GM12878 (cell line): ENCODE measurements at regions not wholly inside any gene's neighbourhood (a gene's known extent, or its start where the extent isn't known, plus 50 kb on each side); places are given as distances from the start of the nearest gene placed in this dataset.

Source experiments
- ATAC-seq: fragments of 200-7000 bp; cut with Tn5 transposase; 3 replicates; pipeline ENCODE4 v1.9.1; 2020; ENCODE audit warnings: mild to moderate bottlenecking, moderate library complexity
- BruUV-seq: library from RNA; stranded (reverse); fragments of 400-500 nt; replicated peaks from 2 replicates; lab custom pipeline; 2021; lab: Mats Ljungman, UMichigan
- CTCF ChIA-PET: fragments of 300-600 bp; sonication (Branson Sonifier 250); formaldehyde crosslinking; extraction: SDS; loops from one replicate; lab custom pipeline; 2021; ENCODE audit warnings: inconsistent platforms; lab: Yijun Ruan, JAX
- POLR2A ChIA-PET: fragments of 350-600 bp; formaldehyde crosslinking; extraction: SDS; loops from one replicate; lab custom pipeline; 2021; ENCODE audit warnings: inconsistent platforms; lab: Charles Lee
- RAD21 ChIA-PET: fragments of 300-600 bp; sonication (Branson Sonifier 250); formaldehyde crosslinking; loops from one replicate; lab custom pipeline; 2023; ENCODE audit warnings: antibody characterized with exemption; ENCODE audit not compliant: unreplicated experiment; lab: Charles Lee
- SMC1A ChIA-PET: fragments of 300-600 bp; sonication (Branson Sonifier 250); formaldehyde crosslinking; loops from one replicate; lab custom pipeline; 2023; ENCODE audit not compliant: unreplicated experiment, uncharacterized antibody; lab: Charles Lee
- DNase-seq: peaks from one replicate; pipeline ENCODE4 v3.0.0-alpha.2; 2011; ENCODE audit warnings: low read depth, low spot score
- FAIRE-seq: peaks from 3 replicates; lab custom pipeline; 2011; peaks lifted over from hg19 to GRCh38; lab: Jason Lieb, UNC
- H2AFZ ChIP-seq: 2 replicates; pipeline ENCODE4 v1.6.0; 2011; ENCODE audit warnings: low read depth, low read length, control low read depth; ENCODE audit not compliant: control insufficient read depth
- H3K27ac ChIP-seq: 2 replicates; pipeline ENCODE4 v1.5.1; 2011; ENCODE audit warnings: control low read depth; ENCODE audit not compliant: control insufficient read depth, insufficient read depth
- H3K27me3 ChIP-seq, 2 experiments: replicated peaks in 1 of 2; 2 replicates each; pipeline versions ENCODE4 v1.6.0 to v1.6.1; 2011; ENCODE audit warnings: low read length in 1 of 2; ENCODE audit not compliant: control insufficient read depth in 2 of 2, insufficient read depth in 2 of 2
- H3K36me3 ChIP-seq, 2 experiments: 2 replicates each; pipeline ENCODE4 v1.5.1; 2011; ENCODE audit warnings: low read length in 1 of 2; ENCODE audit not compliant: control insufficient read depth in 2 of 2, insufficient read depth in 2 of 2
- H3K4me1 ChIP-seq: 2 replicates; pipeline ENCODE4 v1.6.1; 2011; ENCODE audit warnings: mild to moderate bottlenecking, low read length, moderate library complexity, mixed read lengths; ENCODE audit not compliant: control insufficient read depth, insufficient read depth
- H3K4me2 ChIP-seq: 2 replicates; pipeline ENCODE4 v1.6.0; 2011; ENCODE audit warnings: control low read depth; ENCODE audit not compliant: control insufficient read depth, insufficient read depth
- H3K4me3 ChIP-seq: fragments of 200-600 bp; sonication (generic); 2 replicates; pipeline ENCODE4 v1.5.1; 2016
- H3K79me2 ChIP-seq: 2 replicates; pipeline ENCODE4 v1.6.0; 2011; ENCODE audit warnings: low read length; ENCODE audit not compliant: control insufficient read depth, insufficient read depth
- H3K9ac ChIP-seq: 2 replicates; pipeline ENCODE4 v1.8.0; 2011; ENCODE audit warnings: low read length, control low read depth, mixed read lengths; ENCODE audit not compliant: control insufficient read depth, insufficient read depth
- H3K9me3 ChIP-seq: replicated peaks from 3 replicates; pipeline ENCODE4 v1.5.1; 2011; ENCODE audit warnings: mild to moderate bottlenecking, low read length; ENCODE audit not compliant: control insufficient read depth, insufficient read depth
- H4K20me1 ChIP-seq: 2 replicates; pipeline ENCODE4 v1.6.0; 2011; ENCODE audit not compliant: control insufficient read depth, insufficient read depth
- EP300 ChIP-seq, 2 experiments: fragments of 150-350 bp in 1 of 2; IDR thresholded peaks; 2 replicates each; pipeline ENCODE4 v1.6.1; 2011 to 2012; ENCODE audit warnings: low read depth in 2 of 2, low read length in 2 of 2, borderline replicate concordance in 1 of 2, improper control_type of control experiment in 1 of 2, inconsistent platforms in 1 of 2; ENCODE audit not compliant: control insufficient read depth in 1 of 2
- IKZF1 ChIP-seq: fragments of 450-650 bp; conservative IDR thresholded peaks from 2 replicates; pipeline ENCODE4 v1.6.1; 2017; ENCODE audit warnings: antibody characterized with exemption, mild to moderate bottlenecking
- LARP7 ChIP-seq: fragments of 450-650 bp; IDR thresholded peaks from 2 replicates; pipeline ENCODE4 v1.6.1; 2017; ENCODE audit warnings: mild to moderate bottlenecking
- NR2C1 ChIP-seq: fragments of 450-650 bp; IDR thresholded peaks from 2 replicates; pipeline ENCODE4 v1.6.1; 2017; ENCODE audit warnings: antibody characterized with exemption, mild to moderate bottlenecking, moderate library complexity
- RBBP5 ChIP-seq: fragments of 200-600 bp; sonication (generic); conservative IDR thresholded peaks from 2 replicates; pipeline ENCODE4 v1.6.1; 2016
- RELA ChIP-seq: fragments of 450-650 bp; IDR thresholded peaks from 2 replicates; pipeline ENCODE4 v1.8.0; 2014; ENCODE audit warnings: borderline replicate concordance; ENCODE audit not compliant: partially characterized antibody
- RUNX3 ChIP-seq: IDR thresholded peaks from 2 replicates; pipeline ENCODE4 v1.6.1; 2012; ENCODE audit warnings: low read length, inconsistent platforms
- SRF ChIP-seq, 2 experiments: IDR thresholded peaks; 2 replicates each; pipeline ENCODE4 v1.6.1; 2011; ENCODE audit warnings: low read depth in 2 of 2, low read length in 2 of 2, mild to moderate bottlenecking in 1 of 2, moderate library complexity in 1 of 2
- WGBS: methylation state at CpG from one replicate; pipeline ENCODE4 v1.1.6; 2016; ENCODE audit warnings: low lambda C conversion rate; ENCODE audit not compliant: insufficient replicate concordance, insufficient coverage; ENCODE audit errors: missing lambda C conversion rate; 5-methylcytosine and 5-hydroxymethylcytosine counted together
- in situ Hi-C: fragments of 300-500 bp; cut with MboI; formaldehyde crosslinking; loops from 9 replicates; pipeline ENCODE4 v1.14.3; 2018; ENCODE audit warnings: mixed read lengths
- intact Hi-C: fragments of 100-400 bp; cut with micrococcal nuclease; formaldehyde crosslinking; loops from one replicate; pipeline ENCODE4 v1.14.2; 2022; ENCODE audit not compliant: unreplicated experiment
- TF ChIP-seq, protein P1 (sequence below), 3 experiments: IDR thresholded peaks in 2 of 3; conservative IDR thresholded peaks in 1 of 3; 2 replicates each; pipeline ENCODE4 v1.5.1; 2011; ENCODE audit warnings: low read depth in 3 of 3, low read length in 3 of 3, mild to moderate bottlenecking in 3 of 3, control low read depth in 2 of 3, moderate library complexity in 2 of 3, inconsistent platforms in 1 of 3, mixed read lengths in 1 of 3; ENCODE audit not compliant: control insufficient read depth in 2 of 3, insufficient read depth in 1 of 3; ENCODE audit errors: extremely low read depth in 1 of 3

DNA sequence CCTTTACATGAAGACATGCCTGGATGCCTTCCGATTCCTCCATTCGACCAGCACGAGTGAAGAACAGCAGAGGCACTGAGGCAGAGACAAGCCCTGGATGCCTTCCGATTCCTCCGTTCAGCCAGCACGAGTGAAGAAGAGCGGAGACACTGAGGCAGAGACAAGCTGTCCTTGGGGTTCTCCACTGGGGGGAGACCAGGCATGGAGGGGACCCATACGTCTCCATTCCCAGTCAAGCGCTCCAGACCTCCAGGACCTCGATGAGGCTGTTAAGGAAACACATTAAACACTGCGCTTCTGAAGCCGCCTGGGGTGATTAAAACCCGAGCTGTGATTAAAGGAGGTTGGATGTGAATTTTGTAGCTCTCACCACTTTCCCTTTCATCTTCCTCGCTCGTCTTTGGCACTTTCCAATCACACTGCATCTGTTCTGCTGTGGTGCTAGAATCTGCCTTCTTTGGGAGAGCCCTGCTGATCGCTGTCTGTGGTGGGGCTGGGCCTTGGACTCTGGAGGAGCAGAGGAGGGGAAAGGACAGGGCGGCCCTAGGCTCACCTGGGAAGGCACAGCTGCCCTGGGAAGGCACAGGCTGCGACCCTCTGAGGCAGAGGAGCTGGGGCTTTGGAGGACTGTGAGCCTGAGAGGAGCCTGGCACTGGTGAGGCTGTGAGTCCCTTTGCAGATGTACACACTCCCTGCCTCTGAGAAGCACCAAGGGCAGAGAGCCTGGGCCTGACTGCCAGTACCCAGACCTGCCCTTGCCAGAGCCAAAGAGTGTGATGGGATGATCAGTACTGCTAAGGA is 463.1 kb upstream of the HS6ST1 start:
- Histone ChIP-seq H3K4me1 (no peaks in the 10 kb centered on the region), H2AFZ (no peak overlapping the region), H3K27ac (no peak overlapping the region), H3K9ac (no peak overlapping the region), H3K9me3 (no peaks in the 10 kb centered on the region), H3K4me2 (no peak overlapping the region), H3K27me3 (no peaks in the 10 kb centered on the region; a peak in 1 of 4 replicates), H3K4me3 (no peak overlapping the region), H3K36me3 (no peaks in the 10 kb centered on the region), H4K20me1 (no peaks in the 10 kb centered on the region), H3K79me2 (no peaks in the 10 kb centered on the region)
- in situ Hi-C loops (no loop called here), intact Hi-C loops (no loop called here)
- ChIA-PET SMC1A (no interaction called here), CTCF (no interaction called here), POLR2A (no interaction called here), RAD21 (no interaction called here)
- TF ChIP-seq LARP7, result no peak
- TF ChIP-seq NR2C1, result no peak
- TF ChIP-seq RUNX3, result no peak
- TF ChIP-seq, protein P1, sequence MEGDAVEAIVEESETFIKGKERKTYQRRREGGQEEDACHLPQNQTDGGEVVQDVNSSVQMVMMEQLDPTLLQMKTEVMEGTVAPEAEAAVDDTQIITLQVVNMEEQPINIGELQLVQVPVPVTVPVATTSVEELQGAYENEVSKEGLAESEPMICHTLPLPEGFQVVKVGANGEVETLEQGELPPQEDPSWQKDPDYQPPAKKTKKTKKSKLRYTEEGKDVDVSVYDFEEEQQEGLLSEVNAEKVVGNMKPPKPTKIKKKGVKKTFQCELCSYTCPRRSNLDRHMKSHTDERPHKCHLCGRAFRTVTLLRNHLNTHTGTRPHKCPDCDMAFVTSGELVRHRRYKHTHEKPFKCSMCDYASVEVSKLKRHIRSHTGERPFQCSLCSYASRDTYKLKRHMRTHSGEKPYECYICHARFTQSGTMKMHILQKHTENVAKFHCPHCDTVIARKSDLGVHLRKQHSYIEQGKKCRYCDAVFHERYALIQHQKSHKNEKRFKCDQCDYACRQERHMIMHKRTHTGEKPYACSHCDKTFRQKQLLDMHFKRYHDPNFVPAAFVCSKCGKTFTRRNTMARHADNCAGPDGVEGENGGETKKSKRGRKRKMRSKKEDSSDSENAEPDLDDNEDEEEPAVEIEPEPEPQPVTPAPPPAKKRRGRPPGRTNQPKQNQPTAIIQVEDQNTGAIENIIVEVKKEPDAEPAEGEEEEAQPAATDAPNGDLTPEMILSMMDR (IDR thresholded peaks at IDR 0.05 in 2 of 3, conservative IDR thresholded peaks at IDR 0.05 in 1 of 3; ENCODE audit: control insufficient read depth in 2 of 3, extremely low read depth in 1 of 3, insufficient read depth in 1 of 3, low read depth in 3 of 3, low read length in 3 of 3), result no peak
- TF ChIP-seq EP300 (IDR thresholded peaks at IDR 0.05; ENCODE audit: borderline replicate concordance in 1 of 2, control insufficient read depth in 1 of 2, low read depth in 2 of 2, low read length in 2 of 2), result no peak
- TF ChIP-seq RBBP5, result no peak
- TF ChIP-seq RELA, result no peak
- no peak for TF ChIP-seq SRF (IDR thresholded peaks at IDR 0.05; ENCODE audit: low read depth in 2 of 2, low read length in 2 of 2)
- no peak for TF ChIP-seq IKZF1
- DNase-seq, result no peak
- no TSS peak for BruUV-seq
- no peak for ATAC-seq
- no peak for FAIRE-seq
- WGBS, result 27% methylated on average over 18 of the region's 18 CpGs
